ENCODE measurements at regions not wholly inside any gene's neighbourhood (a gene's known extent, or its start where the extent isn't known, plus 50 kb on each side); places are given as distances from the start of the nearest gene placed in this dataset.

DNA sequence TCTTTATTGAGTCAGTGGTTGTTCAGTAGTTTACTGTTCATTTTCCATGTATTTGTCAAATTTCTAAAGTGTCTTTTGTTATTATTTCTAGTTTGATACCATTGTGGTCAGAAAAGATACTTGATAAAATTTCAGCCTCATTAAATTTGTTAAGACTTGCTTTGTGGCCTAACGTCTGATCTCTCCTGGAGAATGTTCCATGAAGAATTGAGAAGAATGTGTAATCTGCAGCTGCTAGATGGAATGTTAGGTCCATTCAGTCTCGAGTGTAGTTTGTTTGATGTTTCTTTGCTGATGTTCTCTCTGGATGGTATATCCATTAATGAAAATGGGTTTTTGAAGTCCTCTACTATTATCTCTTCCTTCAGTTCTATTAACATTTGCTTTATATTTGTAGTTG lies 394.7 kb upstream of the ANO5 start:
- CTCF ChIA-PET (ENCODE audit: low intra/inter-chr PET ratio) = no interaction called here
- Histone ChIP-seq H3K9me1 (ENCODE audit: control insufficient read depth, insufficient read depth, low read length) (no peaks in the 10 kb centered on the region), H3K36me3 (ENCODE audit: control insufficient read depth, insufficient read depth, low read length) (no peaks in the 10 kb centered on the region), H3K9ac (ENCODE audit: insufficient read depth in 1 of 2, low read depth in 2 of 2, low read length in 2 of 2) (no peak overlapping the region), H3K9me3 (replicated peaks; ENCODE audit: control insufficient read depth, insufficient read depth, low read depth, low read length) (no peaks in the 10 kb centered on the region), H2AFZ (ENCODE audit: low read depth, low read length) (no peak overlapping the region), H3K27me3 (ENCODE audit: control insufficient read depth in 2 of 2, insufficient read depth in 2 of 2, low read length in 2 of 2) (no peaks in the 10 kb centered on the region), H3K27ac (ENCODE audit: extremely low read depth, low read depth, low read length) (no peak overlapping the region), H3K4me2 (ENCODE audit: insufficient read depth, low read length) (no peak overlapping the region), H3K79me2 (ENCODE audit: control insufficient read depth, insufficient read depth, low read length) (no peaks in the 10 kb centered on the region), H3K4me3 (no peak overlapping the region), H3K4me1 (replicated peaks in 1 of 2; ENCODE audit: control insufficient read depth in 2 of 2, insufficient read depth in 2 of 2, low read length in 2 of 2) (no peaks in the 10 kb centered on the region), H4K20me1 (replicated peaks; ENCODE audit: control insufficient read depth, insufficient read depth, low read length) (no peaks in the 10 kb centered on the region)
- intact Hi-C loops (cut with micrococcal nuclease) = no loop called here
- TF ChIP-seq SMAD2 (IDR thresholded peaks at IDR 0.05; ENCODE audit: low read depth, low read length) = no peak
- no peak for TF ChIP-seq BRCA1 (IDR thresholded peaks at IDR 0.05)
- no peak for TF ChIP-seq BRCA1 (CRISPR knock-in tag; IDR thresholded peaks at IDR 0.05)
- TF ChIP-seq, protein P1, sequence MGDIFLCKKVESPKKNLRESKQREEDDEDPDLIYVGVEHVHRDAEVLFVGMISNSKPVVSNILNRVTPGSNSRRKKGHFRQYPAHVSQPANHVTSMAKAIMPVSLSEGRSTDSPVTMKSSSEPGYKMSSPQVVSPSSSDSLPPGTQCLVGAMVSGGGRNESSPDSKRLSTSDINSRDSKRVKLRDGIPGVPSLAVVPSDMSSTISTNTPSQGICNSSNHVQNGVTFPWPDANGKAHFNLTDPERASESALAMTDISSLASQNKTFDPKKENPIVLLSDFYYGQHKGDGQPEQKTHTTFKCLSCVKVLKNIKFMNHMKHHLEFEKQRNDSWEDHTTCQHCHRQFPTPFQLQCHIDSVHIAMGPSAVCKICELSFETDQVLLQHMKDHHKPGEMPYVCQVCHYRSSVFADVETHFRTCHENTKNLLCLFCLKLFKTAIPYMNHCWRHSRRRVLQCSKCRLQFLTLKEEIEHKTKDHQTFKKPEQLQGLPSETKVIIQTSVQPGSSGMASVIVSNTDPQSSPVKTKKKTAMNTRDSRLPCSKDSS (IDR thresholded peaks at IDR 0.05; ENCODE audit: low read depth, partially characterized antibody) = no peak
- TF ChIP-seq TEAD1 (CRISPR knock-in tag; IDR thresholded peaks at IDR 0.05) = no peak
- TF ChIP-seq ELF1 (tag; IDR thresholded peaks at IDR 0.05) = no peak
- no peak for TF ChIP-seq SRSF7 (optimal IDR thresholded peaks at IDR 0.05; ENCODE audit: low read depth, low read length)
- TF ChIP-seq CHD2 (IDR thresholded peaks at IDR 0.05; ENCODE audit: low read depth, low read length) = no peak
- TF ChIP-seq ZNF445 (CRISPR knock-in tag; IDR thresholded peaks at IDR 0.05; ENCODE audit: low read depth) = no peak
- TF ChIP-seq, protein P2, sequence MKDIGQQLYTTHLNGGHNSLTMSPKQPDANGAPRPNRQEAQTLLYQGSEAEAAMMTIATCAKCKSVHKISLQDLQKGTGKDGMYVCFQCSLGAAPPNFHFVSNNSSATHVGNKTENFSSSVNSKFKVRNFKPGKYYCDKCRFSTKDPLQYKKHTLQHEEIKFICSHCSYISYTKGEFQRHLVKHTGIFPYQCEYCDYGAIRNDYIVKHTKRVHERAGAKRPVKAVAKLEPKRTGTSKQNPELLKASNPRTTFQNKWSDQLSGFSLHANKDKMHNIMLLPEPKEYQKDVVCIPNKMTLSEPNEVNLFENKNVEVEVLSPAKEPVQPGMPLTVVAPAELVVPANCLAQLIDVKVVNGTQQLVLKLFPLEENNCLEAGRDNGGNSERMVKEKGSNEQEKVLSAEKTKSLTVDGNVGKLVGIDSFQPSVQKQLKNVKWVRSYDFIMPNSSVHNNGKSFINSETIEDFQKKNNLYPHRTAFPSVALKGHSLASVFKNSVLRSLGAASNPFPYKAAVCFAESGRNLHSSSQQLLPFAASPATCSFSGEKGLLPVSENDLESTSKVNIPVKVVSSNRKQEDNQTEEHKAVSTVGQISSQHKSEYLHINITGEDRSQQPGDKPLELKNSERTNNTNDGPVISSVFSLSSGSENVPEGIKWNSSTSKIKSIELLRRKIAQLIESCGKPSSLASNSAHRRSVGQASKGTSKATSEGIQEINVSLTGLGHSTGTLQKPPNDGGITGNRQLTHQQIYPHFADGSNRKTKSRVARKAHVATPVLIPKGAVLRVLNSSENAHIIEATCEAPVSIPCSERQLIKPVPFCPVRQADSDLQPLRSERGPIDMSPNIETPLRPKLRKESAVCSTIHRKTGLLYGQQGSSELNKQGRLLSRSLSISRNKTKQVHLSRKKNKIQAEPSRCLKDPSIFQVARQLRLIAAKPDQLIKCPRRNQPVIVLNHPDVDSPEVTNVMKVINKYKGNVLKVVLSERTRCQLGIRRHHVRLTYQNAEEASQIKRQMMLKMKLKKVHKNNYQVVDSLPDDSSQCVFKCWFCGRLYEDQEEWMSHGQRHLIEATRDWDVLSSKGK (CRISPR knock-in tag; IDR thresholded peaks at IDR 0.05) = no peak
- no peak for TF ChIP-seq NCOA1 (IDR thresholded peaks at IDR 0.05; ENCODE audit: low read depth)
- no peak for TF ChIP-seq NFIX (CRISPR knock-in tag; IDR thresholded peaks at IDR 0.05; ENCODE audit: low read depth)
- TF ChIP-seq, protein P3, sequence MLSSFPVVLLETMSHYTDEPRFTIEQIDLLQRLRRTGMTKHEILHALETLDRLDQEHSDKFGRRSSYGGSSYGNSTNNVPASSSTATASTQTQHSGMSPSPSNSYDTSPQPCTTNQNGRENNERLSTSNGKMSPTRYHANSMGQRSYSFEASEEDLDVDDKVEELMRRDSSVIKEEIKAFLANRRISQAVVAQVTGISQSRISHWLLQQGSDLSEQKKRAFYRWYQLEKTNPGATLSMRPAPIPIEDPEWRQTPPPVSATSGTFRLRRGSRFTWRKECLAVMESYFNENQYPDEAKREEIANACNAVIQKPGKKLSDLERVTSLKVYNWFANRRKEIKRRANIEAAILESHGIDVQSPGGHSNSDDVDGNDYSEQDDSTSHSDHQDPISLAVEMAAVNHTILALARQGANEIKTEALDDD (IDR thresholded peaks at IDR 0.05) = no peak
- no peak for TF ChIP-seq DIDO1 (tag; IDR thresholded peaks at IDR 0.05; ENCODE audit: low read depth)
- FAIRE-seq = no peak
- in situ Hi-C loops (cut with MboI) = no loop called here
- 0% methylated on average over 2 of the region's 2 CpGs for WGBS (ENCODE audit: insufficient coverage, low coverage, missing lambda C conversion rate)
- no peak for ATAC-seq
- BruUV-seq (replicated peaks) = no TSS peak
- POLR2A ChIA-PET = no interaction called here
- DNase-seq (ENCODE audit: extremely low read depth in 1 of 4, low spot score in 3 of 4) = no peak
